GM23338 (cell line): ENCODE measurements at regions not wholly inside any gene's neighbourhood (a gene's known extent, or its start where the extent isn't known, plus 50 kb on each side); places are given as distances from the start of the nearest gene placed in this dataset.

Experiments
- CREB1 ChIP-seq: fragments of 250-450 bp; sonication (Bioruptor Pico); IDR thresholded peaks from 2 replicates; pipeline ENCODE4 v1.5.0; 2020; ENCODE audit warnings: low read depth, mild to moderate bottlenecking, moderate library complexity
- EZH2 ChIP-seq: fragments of 200-600 bp; sonication (generic); IDR thresholded peaks from one replicate; pipeline ENCODE4 v1.8.0; 2017; ENCODE audit warnings: antibody characterized with exemption, mild to moderate bottlenecking, low read depth; ENCODE audit not compliant: unreplicated experiment
- EZH2phosphoT487 ChIP-seq: fragments of 200-600 bp; sonication (generic); IDR thresholded peaks from one replicate; pipeline ENCODE4 v1.8.1; 2018; ENCODE audit warnings: antibody characterized with exemption; ENCODE audit not compliant: unreplicated experiment
- JUNB ChIP-seq: IDR thresholded peaks from one replicate; pipeline ENCODE4 v1.6.1; 2016; ENCODE audit warnings: antibody characterized with exemption; ENCODE audit not compliant: unreplicated experiment
- NANOG ChIP-seq: IDR thresholded peaks from 2 replicates; pipeline ENCODE4 v1.6.1; 2016; ENCODE audit warnings: antibody characterized with exemption, borderline replicate concordance
- POLR2AphosphoS5 ChIP-seq: IDR thresholded peaks from 2 replicates; pipeline ENCODE4 v1.6.1; 2016; ENCODE audit warnings: antibody characterized with exemption, low read depth
- ZNF114 ChIP-seq: fragments of 250-450 bp; sonication (Bioruptor Pico); IDR thresholded peaks from 2 replicates; pipeline ENCODE4 v1.5.0; 2020; ENCODE audit warnings: mild to moderate bottlenecking, moderate library complexity
- ZNF331 ChIP-seq: fragments of 250-450 bp; sonication (Bioruptor Pico); IDR thresholded peaks from 2 replicates; pipeline ENCODE4 v1.5.0; 2020; ENCODE audit warnings: low read depth, mild to moderate bottlenecking, moderate library complexity
- TF ChIP-seq, protein P1 (sequence below), 2 experiments: fragments of 200-600 bp in 1 of 2; sonication (generic) in 1 of 2; conservative IDR thresholded peaks; 2 replicates each; pipeline versions ENCODE4 v1.5.1 to v1.6.1; 2016 to 2017; ENCODE audit warnings: antibody characterized with exemption in 2 of 2, low read depth in 2 of 2, mild to moderate bottlenecking in 2 of 2, moderate library complexity in 1 of 2
- TF ChIP-seq, protein P2 (sequence below): IDR thresholded peaks from one replicate; pipeline ENCODE4 v1.6.1; 2018; ENCODE audit warnings: antibody characterized with exemption; ENCODE audit not compliant: unreplicated experiment
- TF ChIP-seq, protein P3 (sequence below): IDR thresholded peaks from 2 replicates; pipeline ENCODE4 v1.6.1; 2016; ENCODE audit warnings: antibody characterized with exemption

DNA sequence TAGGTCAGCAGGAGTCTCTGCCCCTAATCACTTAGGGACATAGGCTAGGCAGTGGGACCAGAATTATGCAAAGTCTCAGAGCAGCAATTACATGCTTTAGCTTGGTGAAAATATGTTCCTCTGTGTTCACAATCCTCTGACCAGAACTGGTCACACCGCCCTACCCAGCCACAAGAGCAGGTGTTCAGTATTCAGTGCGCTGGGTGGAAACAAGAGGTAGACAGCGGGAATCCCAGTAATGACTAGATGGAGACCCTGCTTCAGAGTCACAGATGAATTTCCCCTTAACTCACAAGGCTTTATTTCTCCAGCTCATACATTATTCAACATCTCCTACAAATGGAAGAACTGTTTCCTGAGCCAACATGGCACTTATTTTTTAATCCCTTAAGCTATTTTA, 763.7 kb upstream of the POM121L12 start:
- TF ChIP-seq POLR2AphosphoS5: no peak
- TF ChIP-seq, protein P1, sequence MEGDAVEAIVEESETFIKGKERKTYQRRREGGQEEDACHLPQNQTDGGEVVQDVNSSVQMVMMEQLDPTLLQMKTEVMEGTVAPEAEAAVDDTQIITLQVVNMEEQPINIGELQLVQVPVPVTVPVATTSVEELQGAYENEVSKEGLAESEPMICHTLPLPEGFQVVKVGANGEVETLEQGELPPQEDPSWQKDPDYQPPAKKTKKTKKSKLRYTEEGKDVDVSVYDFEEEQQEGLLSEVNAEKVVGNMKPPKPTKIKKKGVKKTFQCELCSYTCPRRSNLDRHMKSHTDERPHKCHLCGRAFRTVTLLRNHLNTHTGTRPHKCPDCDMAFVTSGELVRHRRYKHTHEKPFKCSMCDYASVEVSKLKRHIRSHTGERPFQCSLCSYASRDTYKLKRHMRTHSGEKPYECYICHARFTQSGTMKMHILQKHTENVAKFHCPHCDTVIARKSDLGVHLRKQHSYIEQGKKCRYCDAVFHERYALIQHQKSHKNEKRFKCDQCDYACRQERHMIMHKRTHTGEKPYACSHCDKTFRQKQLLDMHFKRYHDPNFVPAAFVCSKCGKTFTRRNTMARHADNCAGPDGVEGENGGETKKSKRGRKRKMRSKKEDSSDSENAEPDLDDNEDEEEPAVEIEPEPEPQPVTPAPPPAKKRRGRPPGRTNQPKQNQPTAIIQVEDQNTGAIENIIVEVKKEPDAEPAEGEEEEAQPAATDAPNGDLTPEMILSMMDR (conservative IDR thresholded peaks at IDR 0.05; ENCODE audit: low read depth in 2 of 2): no peak
- TF ChIP-seq EZH2phosphoT487: no peak
- TF ChIP-seq, protein P2, sequence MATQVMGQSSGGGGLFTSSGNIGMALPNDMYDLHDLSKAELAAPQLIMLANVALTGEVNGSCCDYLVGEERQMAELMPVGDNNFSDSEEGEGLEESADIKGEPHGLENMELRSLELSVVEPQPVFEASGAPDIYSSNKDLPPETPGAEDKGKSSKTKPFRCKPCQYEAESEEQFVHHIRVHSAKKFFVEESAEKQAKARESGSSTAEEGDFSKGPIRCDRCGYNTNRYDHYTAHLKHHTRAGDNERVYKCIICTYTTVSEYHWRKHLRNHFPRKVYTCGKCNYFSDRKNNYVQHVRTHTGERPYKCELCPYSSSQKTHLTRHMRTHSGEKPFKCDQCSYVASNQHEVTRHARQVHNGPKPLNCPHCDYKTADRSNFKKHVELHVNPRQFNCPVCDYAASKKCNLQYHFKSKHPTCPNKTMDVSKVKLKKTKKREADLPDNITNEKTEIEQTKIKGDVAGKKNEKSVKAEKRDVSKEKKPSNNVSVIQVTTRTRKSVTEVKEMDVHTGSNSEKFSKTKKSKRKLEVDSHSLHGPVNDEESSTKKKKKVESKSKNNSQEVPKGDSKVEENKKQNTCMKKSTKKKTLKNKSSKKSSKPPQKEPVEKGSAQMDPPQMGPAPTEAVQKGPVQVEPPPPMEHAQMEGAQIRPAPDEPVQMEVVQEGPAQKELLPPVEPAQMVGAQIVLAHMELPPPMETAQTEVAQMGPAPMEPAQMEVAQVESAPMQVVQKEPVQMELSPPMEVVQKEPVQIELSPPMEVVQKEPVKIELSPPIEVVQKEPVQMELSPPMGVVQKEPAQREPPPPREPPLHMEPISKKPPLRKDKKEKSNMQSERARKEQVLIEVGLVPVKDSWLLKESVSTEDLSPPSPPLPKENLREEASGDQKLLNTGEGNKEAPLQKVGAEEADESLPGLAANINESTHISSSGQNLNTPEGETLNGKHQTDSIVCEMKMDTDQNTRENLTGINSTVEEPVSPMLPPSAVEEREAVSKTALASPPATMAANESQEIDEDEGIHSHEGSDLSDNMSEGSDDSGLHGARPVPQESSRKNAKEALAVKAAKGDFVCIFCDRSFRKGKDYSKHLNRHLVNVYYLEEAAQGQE: no peak
- no peak for TF ChIP-seq EZH2
- TF ChIP-seq CREB1 (CRISPR knock-in tag): no peak
- no peak for TF ChIP-seq JUNB
- TF ChIP-seq ZNF114 (CRISPR knock-in tag): no peak
- TF ChIP-seq, protein P3, sequence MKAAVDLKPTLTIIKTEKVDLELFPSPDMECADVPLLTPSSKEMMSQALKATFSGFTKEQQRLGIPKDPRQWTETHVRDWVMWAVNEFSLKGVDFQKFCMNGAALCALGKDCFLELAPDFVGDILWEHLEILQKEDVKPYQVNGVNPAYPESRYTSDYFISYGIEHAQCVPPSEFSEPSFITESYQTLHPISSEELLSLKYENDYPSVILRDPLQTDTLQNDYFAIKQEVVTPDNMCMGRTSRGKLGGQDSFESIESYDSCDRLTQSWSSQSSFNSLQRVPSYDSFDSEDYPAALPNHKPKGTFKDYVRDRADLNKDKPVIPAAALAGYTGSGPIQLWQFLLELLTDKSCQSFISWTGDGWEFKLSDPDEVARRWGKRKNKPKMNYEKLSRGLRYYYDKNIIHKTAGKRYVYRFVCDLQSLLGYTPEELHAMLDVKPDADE: no peak
- no peak for TF ChIP-seq ZNF331
- no peak for TF ChIP-seq NANOG
